Liver (tissue), 8 donors: ENCODE measurements at regions not wholly inside any gene's neighbourhood (a gene's known extent, or its start where the extent isn't known, plus 50 kb on each side); places are given as distances from the start of the nearest gene placed in this dataset.

Experiments used
- DNase-seq: peaks from one replicate; pipeline ENCODE4 v3.0.0-alpha.2; 2017; ENCODE audit warnings: low spot score
- H3K27ac ChIP-seq, 2 donors: one replicate each; pipeline ENCODE4 v1.7.0; 2013; ENCODE audit warnings: inconsistent platforms in 2 of 2, low read length in 2 of 2, control low read depth in 1 of 2, low read depth in 1 of 2, mild to moderate bottlenecking in 1 of 2
- H3K27me3 ChIP-seq, 4 donors: one replicate each; pipeline versions ENCODE4 v1.6.1 to v1.7.0; 2013; ENCODE audit warnings: low read length in 3 of 4, inconsistent platforms in 1 of 4, mild to moderate bottlenecking in 1 of 4, moderate library complexity in 1 of 4; ENCODE audit not compliant: control insufficient read depth in 4 of 4, insufficient read depth in 4 of 4
- H3K36me3 ChIP-seq, 4 donors: one replicate each; pipeline versions ENCODE4 v1.6.1 to v1.7.0; 2013; ENCODE audit warnings: low read length in 3 of 4, mild to moderate bottlenecking in 3 of 4, low read depth in 1 of 4, moderate library complexity in 1 of 4; ENCODE audit not compliant: control insufficient read depth in 4 of 4, insufficient read depth in 3 of 4
- H3K4me1 ChIP-seq, 4 donors: one replicate each; pipeline versions ENCODE4 v1.6.1 to v1.7.0; 2013; ENCODE audit warnings: low read length in 3 of 4, mild to moderate bottlenecking in 3 of 4, moderate library complexity in 1 of 4; ENCODE audit not compliant: control insufficient read depth in 4 of 4, insufficient read depth in 4 of 4
- H3K4me3 ChIP-seq, 3 donors: one replicate each; pipeline versions ENCODE4 v1.6.1 to v1.7.0; 2013; ENCODE audit warnings: low read length in 3 of 3, control low read depth in 1 of 3, low read depth in 1 of 3, mild to moderate bottlenecking in 1 of 3
- H3K9ac ChIP-seq, 2 donors: one replicate each; pipeline ENCODE4 v1.7.0; 2013; ENCODE audit warnings: low read length in 2 of 2, mild to moderate bottlenecking in 2 of 2, moderate library complexity in 2 of 2, control low read depth in 1 of 2, low read depth in 1 of 2
- H3K9me3 ChIP-seq, 4 donors: one replicate each; pipeline versions ENCODE4 v1.6.1 to v1.7.0; 2013; ENCODE audit warnings: low read length in 3 of 4; ENCODE audit not compliant: control insufficient read depth in 4 of 4
- ATF3 ChIP-seq: IDR thresholded peaks from 2 replicates; pipeline ENCODE4 v1.6.1; 2016; ENCODE audit warnings: antibody characterized with exemption
- CTCF ChIP-seq: fragments of 150-350 bp; IDR thresholded peaks from 2 replicates; pipeline ENCODE4 v1.5.1; 2017; ENCODE audit warnings: improper control_type of control experiment, low read depth, low read length; ENCODE audit not compliant: missing input control
- EGR1 ChIP-seq, 2 donors: IDR thresholded peaks; 2 replicates each; pipeline ENCODE4 v1.6.1; 2016 to 2018; ENCODE audit warnings: antibody characterized with exemption in 2 of 2, low read depth in 2 of 2
- FOXA1 ChIP-seq: IDR thresholded peaks from 2 replicates; pipeline ENCODE4 v1.6.1; 2016; ENCODE audit warnings: antibody characterized with exemption
- FOXA2 ChIP-seq: IDR thresholded peaks from 2 replicates; pipeline ENCODE4 v1.6.1; 2016; ENCODE audit warnings: antibody characterized with exemption
- GABPA ChIP-seq, 2 donors: IDR thresholded peaks in 1 of 2; conservative IDR thresholded peaks in 1 of 2; 2 replicates each; pipeline ENCODE4 v1.6.1; 2016; ENCODE audit warnings: antibody characterized with exemption in 2 of 2, mild to moderate bottlenecking in 1 of 2, moderate library complexity in 1 of 2
- HNF4A ChIP-seq, 2 donors: conservative IDR thresholded peaks; 2 replicates each; pipeline ENCODE4 v1.6.1; 2016; ENCODE audit warnings: antibody characterized with exemption in 2 of 2, mild to moderate bottlenecking in 2 of 2
- HNF4G ChIP-seq: IDR thresholded peaks from 2 replicates; pipeline ENCODE4 v1.6.1; 2016; ENCODE audit warnings: antibody characterized with exemption
- JUND ChIP-seq, 2 donors: IDR thresholded peaks; 2 replicates each; pipeline ENCODE4 v1.6.1; 2016; ENCODE audit warnings: antibody characterized with exemption in 2 of 2
- MAX ChIP-seq: IDR thresholded peaks from 2 replicates; pipeline ENCODE4 v1.6.1; 2016; ENCODE audit warnings: antibody characterized with exemption
- RAD21 ChIP-seq, 2 donors: IDR thresholded peaks; 2 replicates each; pipeline ENCODE4 v1.6.1; 2016; ENCODE audit warnings: antibody characterized with exemption in 2 of 2, mild to moderate bottlenecking in 2 of 2
- REST ChIP-seq: IDR thresholded peaks from 2 replicates; pipeline ENCODE4 v1.6.1; 2016; ENCODE audit warnings: antibody characterized with exemption, mild to moderate bottlenecking
- SP1 ChIP-seq: IDR thresholded peaks from 2 replicates; pipeline ENCODE4 v1.6.1; 2018; ENCODE audit warnings: antibody characterized with exemption, mild to moderate bottlenecking
- TAF1 ChIP-seq: conservative IDR thresholded peaks from 2 replicates; pipeline ENCODE4 v1.6.1; 2016; ENCODE audit warnings: antibody characterized with exemption, mild to moderate bottlenecking
- YY1 ChIP-seq: IDR thresholded peaks from 2 replicates; pipeline ENCODE4 v1.6.1; 2016; ENCODE audit warnings: antibody characterized with exemption, mild to moderate bottlenecking
- ZBTB33 ChIP-seq: IDR thresholded peaks from 2 replicates; pipeline ENCODE4 v1.6.1; 2016; ENCODE audit warnings: antibody characterized with exemption
- WGBS: extraction: QIAGEN DNeasy Blood & Tissue Kit; methylation state at CpG from one replicate; pipeline ENCODE4 v1.1.7; 2013; 5-methylcytosine and 5-hydroxymethylcytosine counted together
- donor health status: healthy.
- donor health status: healthy.
- donor health status: healthy.
- donor health status: healthy.
- donor health status: healthy.

- Histone ChIP-seq H3K9me3 (no peaks in the 10 kb centered on the region), H3K4me3 (no peak overlapping the region), H3K36me3 (no peaks in the 10 kb centered on the region), H3K4me1 (peaks cover 18 to 42% (median 29%) of the 10 kb centered on the region in 4 donors), H3K27ac (no peak overlapping the region), H3K27me3 (no peaks in the 10 kb centered on the region), H3K9ac (no peak overlapping the region)
- no peak for TF ChIP-seq FOXA2
- no peak for TF ChIP-seq EGR1 (IDR thresholded peaks at IDR 0.05; ENCODE audit: low read depth in 2 of 2)
- no peak for TF ChIP-seq HNF4A (conservative IDR thresholded peaks at IDR 0.05)
- TF ChIP-seq SP1: no peak
- no peak for TF ChIP-seq FOXA1
- TF ChIP-seq YY1: no peak
- TF ChIP-seq HNF4G: no peak
- no peak for TF ChIP-seq GABPA (IDR thresholded peaks at IDR 0.05 in 1 of 2, conservative IDR thresholded peaks at IDR 0.05 in 1 of 2)
- no peak for TF ChIP-seq CTCF
- TF ChIP-seq TAF1: no peak
- TF ChIP-seq ATF3: no peak
- no peak for TF ChIP-seq RAD21 (IDR thresholded peaks at IDR 0.05)
- TF ChIP-seq MAX: no peak
- TF ChIP-seq ZBTB33: no peak
- no peak for TF ChIP-seq JUND (IDR thresholded peaks at IDR 0.05)
- DNase-seq: no peak
- whole genome bisulfite sequencing: 84% methylated on average over 12 of the region's 12 CpGs
Measured at GRCh38 chr2:120538691-120539423, 192.9 kb downstream of the INHBB start.

GRCh38 chr2:120539424-120539936 lies 193.5 kb downstream of the INHBB start:
- Histone ChIP-seq H3K27ac (no peak overlapping the region), H3K9ac (no peak overlapping the region), H3K4me3 (no peak overlapping the region), H3K27me3 (no peaks in the 10 kb centered on the region), H3K36me3 (no peaks in the 10 kb centered on the region), H3K4me1 (peaks cover 18 to 42% (median 29%) of the 10 kb centered on the region in 4 donors), H3K9me3 (no peaks in the 10 kb centered on the region)
- DNase-seq: no peak
- WGBS: 87% methylated on average over 15 of the region's 15 CpGs
- TF ChIP-seq MAX: no peak
- no peak for TF ChIP-seq REST
- TF ChIP-seq FOXA1: no peak
- TF ChIP-seq SP1: no peak
